ENCODE measurements at regions not wholly inside any gene's neighbourhood (a gene's known extent, or its start where the extent isn't known, plus 50 kb on each side); places are given as distances from the start of the nearest gene placed in this dataset.
"Not testable (repeated sequence)": the region's sequence is repeated elsewhere in the genome, so short reads cannot be mapped to it uniquely, and the experiment has no call there.

- DNase-seq = not testable (repeated sequence)
Measured at GRCh38 chr22:23459645-23460516, 120.2 kb downstream of the IGLL1 start.

DNA sequence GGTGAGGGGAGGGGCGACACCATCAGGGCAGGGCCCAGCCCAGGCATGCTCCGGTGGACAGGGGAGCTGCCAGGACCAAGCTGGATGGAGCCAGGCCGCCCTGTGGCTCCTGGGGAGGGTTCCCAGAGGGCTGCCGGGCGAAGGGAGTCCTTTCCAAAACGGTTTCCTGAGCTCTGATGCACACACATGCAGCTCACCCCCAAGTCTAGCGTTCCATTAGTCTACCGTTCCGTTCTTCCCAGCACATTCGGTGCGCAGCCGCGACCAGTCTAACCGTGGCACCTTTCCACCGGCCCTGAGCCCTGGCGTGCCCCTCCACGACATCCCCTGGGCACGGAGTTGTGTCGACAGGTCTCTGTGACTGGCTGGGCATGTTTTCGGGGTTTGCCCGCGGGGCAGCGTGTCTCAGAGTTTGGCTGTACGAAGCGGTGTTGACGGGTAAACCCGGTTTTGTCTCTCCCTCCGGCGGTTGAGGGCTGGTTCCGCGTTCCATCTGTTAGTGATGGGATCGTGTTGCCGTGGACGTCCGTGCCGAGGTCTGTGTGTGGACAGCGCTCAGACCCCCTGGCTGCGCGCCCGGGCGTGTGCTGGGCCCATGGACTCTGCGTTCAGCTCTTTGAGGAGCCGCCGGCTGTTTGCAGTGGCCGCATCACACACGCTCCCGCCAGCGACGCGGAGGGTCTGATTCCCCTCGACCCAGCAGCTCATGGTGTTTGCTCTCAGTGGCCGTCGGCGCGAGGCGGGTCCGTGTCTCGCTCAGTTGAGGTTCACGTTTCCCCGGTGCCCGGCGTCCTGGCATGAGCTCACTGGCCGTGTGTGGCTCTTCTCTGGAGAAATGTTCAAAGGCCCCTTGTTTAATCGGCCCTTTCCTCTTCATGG, 121.2 kb downstream of the IGLL1 start:
- DNase-seq = no peak

- DNase-seq = no peak
Measured at GRCh38 chr22:23457380-23457985, 122.6 kb downstream of the IGLL1 start.

DNA sequence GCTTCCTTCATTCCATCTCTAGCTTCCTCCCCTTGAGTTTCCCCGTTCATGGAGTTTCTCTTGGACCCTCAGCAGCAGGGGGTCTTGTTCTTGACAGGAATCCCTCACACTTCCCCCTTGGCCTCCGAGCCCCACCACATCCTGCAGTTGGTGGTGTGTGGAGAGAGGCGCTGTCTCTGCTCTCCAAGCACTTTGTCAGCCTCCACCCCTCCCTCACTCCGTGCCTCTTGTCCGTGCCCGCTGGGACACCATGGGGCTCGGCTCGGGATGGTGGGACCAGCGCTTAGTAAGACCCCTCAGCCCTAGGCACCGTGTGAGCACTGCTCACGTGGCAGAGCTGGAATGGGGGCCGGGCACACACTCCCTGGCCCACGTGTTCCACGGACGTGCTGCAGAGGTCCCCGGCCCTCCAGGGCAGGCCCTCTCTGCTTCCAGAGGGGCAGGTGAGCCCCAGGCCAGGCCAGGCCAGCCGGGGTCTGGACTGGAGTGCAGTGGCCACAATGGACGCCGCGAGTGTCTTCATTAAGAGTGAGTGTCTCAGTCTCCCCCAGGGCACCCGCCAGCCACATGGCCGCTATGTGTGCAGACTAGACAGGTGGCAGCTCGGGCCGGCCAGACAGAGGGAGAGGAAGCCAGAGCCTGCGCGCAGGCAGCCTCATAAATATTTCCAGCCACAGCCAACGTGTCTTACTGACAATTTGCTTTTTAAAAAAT, 123.3 kb downstream of the IGLL1 start:
- DNase-seq = not testable (repeated sequence)

GRCh38 chr22:23454345-23454744, 125.7 kb downstream of the IGLL1 start:
- not testable (repeated sequence) for DNase-seq

DNA sequence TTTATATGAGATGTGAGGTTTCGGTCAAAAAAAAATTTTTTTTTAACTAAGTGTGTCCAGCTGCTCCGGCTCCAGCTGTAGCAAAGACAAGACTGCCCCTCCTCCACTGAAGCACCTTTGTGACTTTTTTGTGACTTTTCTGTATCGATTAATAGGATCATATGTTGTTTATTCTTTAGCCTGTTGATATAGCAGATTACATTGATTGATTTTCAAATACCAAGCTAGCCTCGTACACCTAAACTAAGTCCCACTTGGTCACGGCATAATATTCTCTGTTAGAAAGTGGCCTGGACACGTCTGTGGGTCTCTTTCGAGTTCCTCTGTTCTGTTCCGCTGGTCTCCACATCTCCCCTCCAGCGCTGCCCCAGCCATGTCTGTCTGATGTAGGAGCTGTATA, 126.8 kb downstream of the IGLL1 start:
- no peak for DNase-seq

GRCh38 chr22:23452231-23453010, 127.7 kb downstream of the IGLL1 start:
- no peak for DNase-seq

DNA sequence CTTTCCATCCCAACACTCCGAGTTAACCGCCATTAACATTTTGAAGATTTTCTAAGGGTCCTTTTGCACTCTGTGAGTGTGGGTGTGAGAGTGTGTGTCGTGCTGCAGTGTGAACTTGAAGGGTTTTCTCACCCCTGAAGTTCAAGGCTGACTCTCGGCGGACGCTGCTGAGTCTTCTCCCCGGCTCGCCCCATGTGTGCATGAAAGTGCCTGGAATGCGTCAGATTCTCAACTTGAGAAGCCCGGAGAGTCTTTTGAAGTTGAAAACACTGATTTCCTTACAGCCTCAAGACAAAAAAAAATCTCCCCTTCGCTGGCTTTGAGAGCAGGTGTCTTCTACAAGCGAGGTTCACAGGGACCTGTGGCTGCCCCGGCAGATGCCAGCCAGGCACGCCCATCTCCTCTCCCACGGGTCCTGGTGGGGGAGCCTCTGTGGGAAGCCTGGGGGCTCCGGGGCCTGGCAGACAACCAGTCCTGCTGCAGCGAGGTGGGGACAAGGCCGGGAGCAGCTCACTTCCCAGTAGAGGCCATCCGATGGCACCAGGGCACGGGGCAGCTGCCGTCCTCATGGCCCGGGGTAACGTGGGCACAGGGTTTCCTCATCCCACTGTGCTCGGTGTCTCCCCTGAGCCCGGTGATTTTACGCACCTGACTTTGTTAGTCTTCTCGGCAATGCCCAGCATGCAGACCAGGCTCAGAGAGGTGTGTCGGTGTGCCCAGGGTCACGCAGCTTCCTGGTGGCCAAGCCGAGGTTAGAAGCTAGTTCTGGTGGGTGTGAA, 128.4 kb downstream of the IGLL1 start:
- DNase-seq = not testable (repeated sequence)

DNA sequence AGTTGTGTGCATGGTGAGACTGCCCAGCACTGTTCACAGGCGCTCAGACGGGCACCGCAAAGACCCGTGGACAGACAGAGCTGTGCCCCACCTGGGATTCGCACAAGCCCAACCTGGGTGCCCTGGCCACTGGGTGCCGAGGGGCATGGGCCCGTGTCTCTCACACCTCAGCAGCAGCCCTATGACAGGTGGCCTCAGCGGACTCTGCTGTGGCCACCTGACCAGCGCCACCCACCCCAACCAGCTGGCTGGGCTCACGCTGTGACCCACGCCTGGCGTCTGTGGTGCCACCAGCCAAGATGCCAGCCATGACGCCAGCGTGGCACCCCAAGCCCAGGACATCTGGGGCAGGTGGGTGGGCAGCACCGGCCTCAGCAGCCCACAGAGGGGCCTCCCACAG, 129.3 kb downstream of the IGLL1 start:
- DNase-seq = not testable (repeated sequence)

DNA sequence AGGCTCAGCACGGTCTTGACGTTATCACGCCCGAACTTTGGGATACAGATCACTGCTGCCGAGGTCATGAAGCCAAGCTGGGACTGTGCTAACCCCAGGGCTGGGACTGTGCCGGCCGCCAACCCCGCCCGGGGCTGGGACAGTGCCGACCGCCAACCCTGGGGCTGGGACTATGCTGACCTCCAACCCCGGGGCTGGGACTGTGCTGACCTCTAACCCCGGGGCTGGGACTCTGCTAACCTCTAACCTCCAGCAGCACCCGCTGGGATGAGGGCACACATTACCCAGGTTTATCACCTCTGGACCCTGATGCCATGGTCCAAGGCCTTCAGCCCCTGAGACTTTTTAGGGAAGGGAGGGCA, 129.7 kb downstream of the IGLL1 start:
- DNase-seq = no peak

- not testable (repeated sequence) for DNase-seq
Measured at GRCh38 chr22:23449748-23450433, 130.2 kb downstream of the IGLL1 start.

DNA sequence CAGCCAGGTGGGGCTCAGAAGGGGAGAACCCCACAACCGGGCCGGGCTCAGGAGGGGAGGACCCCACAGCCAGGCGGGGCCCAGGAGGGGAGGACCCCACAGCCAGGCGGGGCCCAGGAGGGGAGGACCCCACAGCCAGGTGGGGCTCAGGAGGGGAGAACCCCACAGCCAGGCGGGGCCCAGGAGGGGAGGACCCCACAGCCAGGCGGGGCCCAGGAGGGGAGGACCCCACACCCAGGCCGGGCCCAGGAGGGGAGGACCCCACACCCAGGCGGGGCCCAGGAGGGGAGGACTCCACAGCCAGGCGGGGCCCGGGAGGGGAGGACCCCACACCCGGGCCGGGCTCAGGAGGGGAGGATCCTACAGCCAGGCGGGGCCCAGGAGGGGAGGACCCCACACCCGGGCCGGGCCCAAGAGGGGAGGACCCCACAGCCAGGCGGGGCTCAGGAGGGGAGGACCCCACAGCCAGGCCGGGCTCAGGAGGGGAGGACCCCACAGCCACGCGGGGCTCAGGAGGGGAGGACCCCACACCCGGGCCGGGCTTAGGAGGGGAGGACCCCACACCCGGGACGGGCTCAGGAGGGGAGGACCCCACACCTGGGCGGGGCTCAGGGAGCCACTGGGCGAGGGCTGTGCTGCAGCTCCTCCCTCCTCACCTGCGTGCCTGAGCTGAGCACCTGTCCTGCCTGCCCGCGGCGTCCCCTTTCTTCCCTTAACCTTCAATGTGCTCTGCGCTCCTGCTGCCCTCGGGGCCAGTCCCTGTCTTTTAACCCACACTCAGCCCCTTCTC, 131.4 kb downstream of the IGLL1 start:
- not testable (repeated sequence) for DNase-seq

GRCh38 chr22:23446796-23447350, 133.2 kb downstream of the IGLL1 start:
- DNase-seq = no peak

DNA sequence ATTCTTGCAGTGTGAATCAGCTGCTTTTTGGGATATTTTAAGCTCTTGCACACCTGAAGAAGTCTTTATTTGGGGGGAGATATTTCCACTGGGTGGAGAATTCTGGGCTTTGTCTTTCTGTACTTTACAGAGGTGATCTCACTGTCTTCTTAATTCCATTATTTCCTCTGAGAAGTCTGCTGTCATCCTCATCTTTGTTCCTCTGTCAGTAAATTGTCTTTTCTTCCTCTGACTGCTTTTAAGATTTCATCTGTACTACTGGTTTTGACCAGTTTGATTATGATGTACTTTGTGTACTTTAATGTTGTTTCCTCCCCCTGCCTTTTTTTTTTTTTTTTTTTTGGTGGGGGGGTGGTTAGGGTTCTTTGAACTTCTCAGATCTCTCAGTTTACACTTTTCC, 133.9 kb downstream of the IGLL1 start:
- DNase-seq = not testable (repeated sequence)

DNA sequence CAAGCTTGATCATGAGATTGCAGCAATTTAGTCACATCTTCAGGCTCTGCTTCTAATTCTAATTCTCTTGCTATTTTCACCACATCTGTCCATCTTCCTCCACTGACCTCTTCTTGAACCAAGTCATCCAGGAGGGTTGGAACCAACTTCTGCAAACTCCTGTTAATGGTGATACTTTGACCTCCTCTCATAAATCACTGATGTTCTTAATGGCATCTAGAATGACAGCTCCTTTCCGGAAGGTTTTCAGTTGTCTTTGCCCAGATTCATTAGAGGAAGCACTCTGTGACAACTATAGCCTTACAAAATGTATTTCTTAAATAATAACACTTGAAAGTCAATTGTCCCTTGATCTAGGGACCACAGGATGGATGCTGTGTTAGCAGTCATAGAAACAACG, 136.2 kb downstream of the IGLL1 start:
- not testable (repeated sequence) for DNase-seq

DNA sequence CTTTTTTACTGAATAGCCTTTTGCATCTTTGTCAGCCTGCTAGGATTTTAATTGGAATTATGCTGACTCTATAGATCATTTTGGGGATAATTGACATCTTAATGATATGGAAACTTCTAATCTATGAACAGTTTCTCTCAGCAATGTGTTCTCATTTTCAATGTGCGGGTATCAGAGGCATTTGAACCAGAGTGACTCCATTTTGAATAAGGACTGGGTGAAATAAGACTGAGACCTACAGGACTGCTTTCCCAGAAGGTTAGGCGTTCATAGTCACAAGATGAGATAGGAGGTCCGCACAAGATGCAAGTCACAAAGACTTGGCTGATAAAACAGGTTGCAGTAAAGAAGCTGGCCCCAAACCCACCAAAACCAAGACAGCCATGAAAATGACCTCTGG, 140.5 kb downstream of the IGLL1 start:
- not testable (repeated sequence) for DNase-seq

GRCh38 chr22:23438216-23438615, 141.9 kb downstream of the IGLL1 start:
- DNase-seq = no peak

- no peak for DNase-seq
Measured at GRCh38 chr22:23437779-23438178, 142.3 kb downstream of the IGLL1 start.

DNA sequence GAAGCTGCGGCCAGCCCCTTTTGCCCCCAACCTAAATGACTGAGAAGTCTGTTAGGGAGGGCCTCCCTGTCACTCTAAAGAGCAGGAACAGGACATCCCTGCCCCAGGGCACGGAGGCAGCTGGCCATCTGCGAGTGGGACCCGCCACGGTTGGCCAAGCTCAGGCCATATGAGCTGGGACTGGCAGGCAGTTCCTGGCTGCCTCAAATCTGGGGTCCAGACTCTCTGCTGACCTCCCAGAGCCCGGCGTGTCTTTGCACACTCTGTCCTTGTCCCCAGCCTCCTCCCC, 143.0 kb downstream of the IGLL1 start:
- DNase-seq = not testable (repeated sequence)
